ENCODE measurements at regions not wholly inside any gene's neighbourhood (a gene's known extent, or its start where the extent isn't known, plus 50 kb on each side); places are given as distances from the start of the nearest gene placed in this dataset.

GRCh38 chr13:48842316-48842715 lies 133.4 kb upstream of the FNDC3A start:
- no peak for TF ChIP-seq SIX1 (CRISPR knock-in tag; IDR thresholded peaks at IDR 0.05; ENCODE audit: borderline replicate concordance)
- TF ChIP-seq IKZF5 (CRISPR knock-in tag; IDR thresholded peaks at IDR 0.05) = no peak
- no peak for TF ChIP-seq CTCF (CRISPR knock-in tag; IDR thresholded peaks at IDR 0.05)
- no peak for TF ChIP-seq ELK4 (CRISPR knock-in tag; IDR thresholded peaks at IDR 0.05; ENCODE audit: borderline replicate concordance)
- TF ChIP-seq ZSCAN30 (CRISPR knock-in tag; IDR thresholded peaks at IDR 0.05) = no peak
- TF ChIP-seq ZBTB21 (CRISPR knock-in tag; IDR thresholded peaks at IDR 0.05) = no peak
- TF ChIP-seq ZNF143 (CRISPR knock-in tag; IDR thresholded peaks at IDR 0.05) = no peak
- no peak for TF ChIP-seq EZH2 (conservative IDR thresholded peaks at IDR 0.05; ENCODE audit: low read depth, low read length)
- no peak for TF ChIP-seq ELF4 (CRISPR knock-in tag; IDR thresholded peaks at IDR 0.05; ENCODE audit: borderline replicate concordance)
- no peak for TF ChIP-seq TARDBP (CRISPR knock-in tag; IDR thresholded peaks at IDR 0.05)
- TF ChIP-seq POLR2AphosphoS5 (IDR thresholded peaks at IDR 0.05; ENCODE audit: low read depth, low read length) = no peak
- TF ChIP-seq ZNF614 (CRISPR knock-in tag; IDR thresholded peaks at IDR 0.05; ENCODE audit: borderline replicate concordance) = no peak

Data from HepG2 (cell line).